ENCODE measurements at regions not wholly inside any gene's neighbourhood (a gene's known extent, or its start where the extent isn't known, plus 50 kb on each side); places are given as distances from the start of the nearest gene placed in this dataset.
A peak's percentile ranks its signal among the peaks of the same experiment; 100 is the strongest.

GRCh38 chr11:19320827-19321226 lies 80.1 kb upstream of the E2F8 start:
- Histone ChIP-seq H3K4me1 (peaks cover 0 to 24% (median 10%) of the 10 kb centered on the region in 3 donors), H3K4me3 (no peak overlapping the region), H3K36me3 (no peaks in the 10 kb centered on the region), H3K27me3 (peaks cover 0 to 31% (median 0%) of the 10 kb centered on the region in 4 donors), H3K27ac (no peak overlapping the region), H3K9me3 (no peaks in the 10 kb centered on the region)
- no peak for DNase-seq
- 7 to 24% methylated on average over 1 of the region's 1 CpG for WGBS, 2 donors
- intact Hi-C loops (cut with DNase I) = no loop called here
- no peak for TF ChIP-seq CTCF (IDR thresholded peaks at IDR 0.05)
- TF ChIP-seq POLR2A (IDR thresholded peaks at IDR 0.05) = no peak

GRCh38 chr11:19316434-19316833 lies 75.7 kb upstream of the E2F8 start:
- no peak for DNase-seq
- intact Hi-C loops (cut with DNase I) = no loop called here
- 6 to 18% methylated on average over 6 of the region's 7 CpGs for WGBS, 2 donors
- no peaks in the 10 kb centered on the region for H3K36me3 ChIP-seq
- H3K4me1 ChIP-seq = peaks cover 0 to 28% (median 10%) of the 10 kb centered on the region in 3 donors
- peaks cover 0 to 10% (median 0%) of the 10 kb centered on the region in 4 donors for H3K27me3 ChIP-seq
- H3K27ac ChIP-seq = no peak overlapping the region
- TF ChIP-seq CTCF (IDR thresholded peaks at IDR 0.05) (no peak), POLR2A (IDR thresholded peaks at IDR 0.05) (no peak)
- H3K9me3 ChIP-seq = no peaks in the 10 kb centered on the region
- no peak overlapping the region for H3K4me3 ChIP-seq

- Histone ChIP-seq H3K27me3 (peaks cover 0 to 7% (median 0%) of the 10 kb centered on the region in 4 donors), H3K4me1 (peaks cover 0 to 20% (median 10%) of the 10 kb centered on the region in 3 donors), H3K36me3 (no peaks in the 10 kb centered on the region), H3K27ac (no peak overlapping the region), H3K9me3 (no peaks in the 10 kb centered on the region), H3K4me3 (no peak overlapping the region)
- DNase-seq = no peak
- WGBS, 2 donors = 85 to 87% methylated on average over 2 of the region's 2 CpGs
- TF ChIP-seq POLR2A (IDR thresholded peaks at IDR 0.05) (no peak), CTCF (IDR thresholded peaks at IDR 0.05) (no peak)
- intact Hi-C loops (cut with DNase I) = no loop called here
Observed at GRCh38 chr11:19315511-19315910, 74.8 kb upstream of the E2F8 start.

GRCh38 chr11:19313140-19313539 lies 72.4 kb upstream of the E2F8 start:
- TF ChIP-seq POLR2A (IDR thresholded peaks at IDR 0.05) = no peak
- TF ChIP-seq CTCF (IDR thresholded peaks at IDR 0.05) = no peak
- H3K4me3 ChIP-seq = no peak overlapping the region
- peaks cover 0 to 20% (median 10%) of the 10 kb centered on the region in 3 donors for H3K4me1 ChIP-seq
- 31 to 63% methylated on average over 1 of the region's 1 CpG for WGBS, 2 donors
- intact Hi-C loops (cut with DNase I) = loop anchor here (5.0 kb wide), 1 partner anchor 239 kb away; no protein-coding TSS in a partner anchor
- H3K36me3 ChIP-seq = no peaks in the 10 kb centered on the region
- H3K27ac ChIP-seq = no peak overlapping the region
- no peak for DNase-seq
- H3K27me3 ChIP-seq = no peaks in the 10 kb centered on the region
- H3K9me3 ChIP-seq = no peaks in the 10 kb centered on the region

- H3K36me3 ChIP-seq = no peaks in the 10 kb centered on the region
- DNase-seq = no peak
- H3K4me1 ChIP-seq = peaks cover 0 to 11% (median 4%) of the 10 kb centered on the region in 3 donors
- intact Hi-C loops (cut with DNase I) = loop anchor here (5.0 kb wide), 1 partner anchor 241 kb away; no protein-coding TSS in a partner anchor
- no peaks in the 10 kb centered on the region for H3K27me3 ChIP-seq
- 17 to 27% methylated on average over 3 of the region's 3 CpGs for WGBS, 2 donors
- TF ChIP-seq POLR2A (IDR thresholded peaks at IDR 0.05) (no peak), CTCF (IDR thresholded peaks at IDR 0.05) (peak; percentile 34 to 79 (median 70))
- no peaks in the 10 kb centered on the region for H3K9me3 ChIP-seq
- H3K4me3 ChIP-seq = no peak overlapping the region
- no peak overlapping the region for H3K27ac ChIP-seq
Observed at GRCh38 chr11:19311308-19312030, 70.7 kb upstream of the E2F8 start.

Data from esophagus squamous epithelium (tissue), 5 donors.